ENCODE measurements at regions not wholly inside any gene's neighbourhood (a gene's known extent, or its start where the extent isn't known, plus 50 kb on each side); places are given as distances from the start of the nearest gene placed in this dataset.

- ATAC-seq (no peak), DNase-seq (ENCODE audit: low read depth, low spot score) (no peak)
- POLR2A ChIA-PET: no interaction called here
- no peaks in the 10 kb centered on the region for H3K27me3 ChIP-seq (ENCODE audit: control insufficient read depth, insufficient read depth, low read length)
- in situ Hi-C loops (cut with HindIII; ENCODE audit: low pct_unique_long_range_greater_than_20kb, low sequenced_read_pairs): no loop called here
- H3K9me3 ChIP-seq (ENCODE audit: control insufficient read depth, insufficient read depth, low read depth, low read length): no peaks in the 10 kb centered on the region; the same call in 1 of the 2 replicates
- H3K4me3 ChIP-seq (ENCODE audit: low read depth in 2 of 2, low read length in 2 of 2): no peak overlapping the region
- H3K4me1 ChIP-seq (ENCODE audit: control insufficient read depth, insufficient read depth, low read length): no peaks in the 10 kb centered on the region
- TF ChIP-seq CTCF (IDR thresholded peaks at IDR 0.05) (peak; percentile 22; the same call in 1 of the 2 replicates), TCF7L2 (IDR thresholded peaks at IDR 0.05; ENCODE audit: low read depth, low read length) (no peak), SIN3A (IDR thresholded peaks at IDR 0.05; ENCODE audit: borderline replicate concordance, insufficient read depth, low read depth, low read length) (no peak)
- no TSS peak for BruUV-seq (replicated peaks)
- intact Hi-C loops (cut with micrococcal nuclease; ENCODE audit: unreplicated experiment): no loop called here
- CTCF ChIA-PET: no interaction called here
- no peaks in the 10 kb centered on the region for H3K36me3 ChIP-seq (ENCODE audit: control insufficient read depth, insufficient read depth, low read length)
- no peak overlapping the region for H3K27ac ChIP-seq (ENCODE audit: low read length)
Observed at GRCh38 chr6:77124604-77125003, 338.7 kb downstream of the HTR1B start.

- BruUV-seq (replicated peaks): no TSS peak
- H3K27ac ChIP-seq (ENCODE audit: low read length): 0 out of 2 replicates have a peak overlapping the region, but pooled peaks have one; percentile 12
- no peak for ATAC-seq
- no peaks in the 10 kb centered on the region for H3K4me1 ChIP-seq (ENCODE audit: control insufficient read depth, insufficient read depth, low read length)
- intact Hi-C loops (cut with micrococcal nuclease; ENCODE audit: unreplicated experiment) (no loop called here), in situ Hi-C loops (cut with HindIII; ENCODE audit: low pct_unique_long_range_greater_than_20kb, low sequenced_read_pairs) (no loop called here)
- no peaks in the 10 kb centered on the region for H3K36me3 ChIP-seq (ENCODE audit: control insufficient read depth, insufficient read depth, low read length)
- DNase-seq (ENCODE audit: low read depth, low spot score): no peak
- H3K27me3 ChIP-seq (ENCODE audit: control insufficient read depth, insufficient read depth, low read length): no peaks in the 10 kb centered on the region
- no peak overlapping the region for H3K4me3 ChIP-seq (ENCODE audit: low read depth in 2 of 2, low read length in 2 of 2)
- CTCF ChIA-PET: no interaction called here
- POLR2A ChIA-PET: no interaction called here
- TF ChIP-seq POLR2AphosphoS5 (IDR thresholded peaks at IDR 0.05; ENCODE audit: low read depth, low read length): no peak
- TF ChIP-seq REST (IDR thresholded peaks at IDR 0.05; ENCODE audit: insufficient read depth in 1 of 2, low read depth in 2 of 2, low read length in 1 of 2): no peak
- TF ChIP-seq TCF7L2 (IDR thresholded peaks at IDR 0.05; ENCODE audit: low read depth, low read length): no peak
- no peak for TF ChIP-seq CTCF (IDR thresholded peaks at IDR 0.05)
- no peak for TF ChIP-seq SIN3A (IDR thresholded peaks at IDR 0.05; ENCODE audit: borderline replicate concordance, insufficient read depth, low read depth, low read length)
- H3K9me3 ChIP-seq (ENCODE audit: control insufficient read depth, insufficient read depth, low read depth, low read length): no peaks in the 10 kb centered on the region; the same call in 1 of the 2 replicates
Observed at GRCh38 chr6:77123527-77123926, 339.8 kb downstream of the HTR1B start.

Data from Panc1 (cell line).